ENCODE measurements at regions not wholly inside any gene's neighbourhood (a gene's known extent, or its start where the extent isn't known, plus 50 kb on each side); places are given as distances from the start of the nearest gene placed in this dataset.
"Not testable (repeated sequence)": the region's sequence is repeated elsewhere in the genome, so short reads cannot be mapped to it uniquely, and the experiment has no call there.

GRCh38 chr21:17185674-17186073 lies 327.2 kb upstream of the CXADR start:
- no peak for DNase-seq (ENCODE audit: low spot score)

- no peak for DNase-seq (ENCODE audit: low spot score)
These were observed 322.9 kb upstream of the CXADR start for GRCh38 chr21:17189963-17190362.

GRCh38 chr21:17191346-17191993 lies 321.4 kb upstream of the CXADR start:
- DNase-seq (ENCODE audit: low spot score), result no peak

GRCh38 chr21:17195351-17195750 lies 317.5 kb upstream of the CXADR start:
- no peak for DNase-seq (ENCODE audit: low spot score)

- DNase-seq (ENCODE audit: low spot score), result no peak
These were observed 316.9 kb upstream of the CXADR start for GRCh38 chr21:17195976-17196375.

- no peak for DNase-seq (ENCODE audit: low spot score)
These were observed 316.2 kb upstream of the CXADR start for GRCh38 chr21:17196623-17197022.

GRCh38 chr21:17197996-17198395 lies 314.8 kb upstream of the CXADR start:
- no peak for DNase-seq (ENCODE audit: low spot score)

- DNase-seq (ENCODE audit: low spot score), result no peak
These were observed 312.6 kb upstream of the CXADR start for GRCh38 chr21:17200250-17200649.

GRCh38 chr21:17201741-17202260 lies 311.0 kb upstream of the CXADR start:
- no peak for DNase-seq (ENCODE audit: low spot score)

GRCh38 chr21:17214801-17215200 lies 298.0 kb upstream of the CXADR start:
- DNase-seq (ENCODE audit: low spot score), result no peak

- DNase-seq (ENCODE audit: low spot score), result not testable (repeated sequence)
These were observed 293.8 kb upstream of the CXADR start for GRCh38 chr21:17219050-17219449.

- DNase-seq (ENCODE audit: low spot score), result peak; percentile 25
These were observed 281.7 kb upstream of the CXADR start for GRCh38 chr21:17231124-17231523.

- no peak for DNase-seq (ENCODE audit: low spot score)
These were observed 281.1 kb upstream of the CXADR start for GRCh38 chr21:17231771-17232170.

GRCh38 chr21:17238468-17238867 lies 274.4 kb upstream of the CXADR start:
- no peak for DNase-seq (ENCODE audit: low spot score)

GRCh38 chr21:17250778-17251241 lies 262.0 kb upstream of the CXADR start:
- no peak for DNase-seq (ENCODE audit: low spot score)

- DNase-seq (ENCODE audit: low spot score), result peak; percentile 12
These were observed 255.1 kb upstream of the CXADR start for GRCh38 chr21:17257784-17258183.

GRCh38 chr21:17264182-17264581 lies 248.7 kb upstream of the CXADR start:
- no peak for DNase-seq (ENCODE audit: low spot score)

GRCh38 chr21:17269760-17270159 lies 243.1 kb upstream of the CXADR start:
- DNase-seq (ENCODE audit: low spot score), result no peak

GRCh38 chr21:17270229-17270628 lies 242.6 kb upstream of the CXADR start:
- DNase-seq (ENCODE audit: low spot score), result peak; percentile 55

- DNase-seq (ENCODE audit: low spot score), result no peak
These were observed 233.2 kb upstream of the CXADR start for GRCh38 chr21:17279663-17280062.

- not testable (repeated sequence) for DNase-seq (ENCODE audit: low spot score)
These were observed 219.8 kb upstream of the CXADR start for GRCh38 chr21:17293016-17293562.

GRCh38 chr21:17295997-17296396 lies 216.8 kb upstream of the CXADR start:
- no peak for DNase-seq (ENCODE audit: low spot score)

GRCh38 chr21:17299576-17299975 lies 213.3 kb upstream of the CXADR start:
- DNase-seq (ENCODE audit: low spot score), result not testable (repeated sequence)

- DNase-seq (ENCODE audit: low spot score), result not testable (repeated sequence)
These were observed 185.1 kb upstream of the CXADR start for GRCh38 chr21:17327715-17328114.

Measured in RKO (cell line).